Karpas-422 (cell line): ENCODE measurements at regions not wholly inside any gene's neighbourhood (a gene's known extent, or its start where the extent isn't known, plus 50 kb on each side); places are given as distances from the start of the nearest gene placed in this dataset.

Experiments
- DNase-seq: peaks from one replicate; pipeline ENCODE4 v3.0.0-alpha.2; 2015
- H2AFZ ChIP-seq: fragments of 200-600 bp; sonication (generic); 2 replicates; pipeline ENCODE4 v1.6.1; 2014; ENCODE audit warnings: antibody characterized with exemption, low read length, mixed read lengths
- H3K27ac ChIP-seq: fragments of 200-600 bp; sonication (generic); 2 replicates; pipeline ENCODE4 v1.5.1; 2014; ENCODE audit warnings: mild to moderate bottlenecking, low read length, moderate library complexity
- H3K27me3 ChIP-seq: fragments of 200-600 bp; sonication (generic); 2 replicates; pipeline ENCODE4 v1.6.1; 2014; ENCODE audit warnings: low read length, mixed read lengths
- H3K36me3 ChIP-seq: fragments of 200-600 bp; sonication (generic); 2 replicates; pipeline ENCODE4 v1.6.1; 2014; ENCODE audit warnings: low read length, mixed read lengths; ENCODE audit not compliant: insufficient read depth
- H3K4me1 ChIP-seq: fragments of 200-600 bp; sonication (generic); 2 replicates; pipeline ENCODE4 v1.6.1; 2014; ENCODE audit warnings: mild to moderate bottlenecking, low read length, mixed read lengths
- H3K4me2 ChIP-seq: fragments of 200-600 bp; sonication (generic); 2 replicates; pipeline ENCODE4 v1.6.1; 2014; ENCODE audit warnings: low read length, low read depth, mild to moderate bottlenecking; ENCODE audit not compliant: poor library complexity, severe bottlenecking
- H3K4me3 ChIP-seq: fragments of 200-600 bp; sonication (generic); 2 replicates; pipeline ENCODE4 v1.5.1; 2014; ENCODE audit warnings: mild to moderate bottlenecking, antibody characterized with exemption, low read length, mixed read lengths
- H3K79me2 ChIP-seq: fragments of 200-600 bp; sonication (generic); 2 replicates; pipeline ENCODE4 v1.6.1; 2014; ENCODE audit warnings: mild to moderate bottlenecking, low read length, mixed read lengths
- H3K9ac ChIP-seq: fragments of 200-600 bp; sonication (generic); 2 replicates; pipeline ENCODE4 v1.6.0; 2014; ENCODE audit warnings: low read length
- H3K9me2 ChIP-seq: fragments of 200-600 bp; sonication (generic), shearing (Covaris generic); replicated peaks from 2 replicates; pipeline ENCODE4 v1.6.0; 2014; ENCODE audit warnings: mild to moderate bottlenecking, low read length, moderate library complexity; ENCODE audit not compliant: insufficient read depth
- H3K9me3 ChIP-seq: fragments of 300-700, 200-600 bp; sonication (generic); 2 replicates; pipeline ENCODE4 v1.6.1; 2014; ENCODE audit warnings: low read length, mixed read lengths
- H4K20me1 ChIP-seq: fragments of 200-600 bp; sonication (generic); 2 replicates; pipeline ENCODE4 v1.6.1; 2014; ENCODE audit warnings: mild to moderate bottlenecking, antibody characterized with exemption, low read length, low read depth; ENCODE audit not compliant: insufficient read depth

GRCh38 chr7:156026076-156026600 lies 213.9 kb upstream of the SHH start:
- no peaks in the 10 kb centered on the region for H3K79me2 ChIP-seq

GRCh38 chr7:156025675-156026074 lies 213.4 kb upstream of the SHH start:
- Histone ChIP-seq H2AFZ (no peak overlapping the region), H3K4me1 (peaks cover 5% of the 10 kb centered on the region), H3K36me3 (no peaks in the 10 kb centered on the region), H3K27ac (no peak overlapping the region), H3K9me2 (no peaks in the 10 kb centered on the region), H3K79me2 (no peaks in the 10 kb centered on the region), H3K9me3 (no peaks in the 10 kb centered on the region), H3K27me3 (no peaks in the 10 kb centered on the region), H3K4me3 (no peak overlapping the region), H4K20me1 (no peaks in the 10 kb centered on the region), H3K9ac (no peak overlapping the region), H3K4me2 (no peak overlapping the region)
- no peak for DNase-seq

More at GRCh38 chr7:156026076-156026600, 213.9 kb upstream of the SHH start:
- Histone ChIP-seq H3K27me3 (no peaks in the 10 kb centered on the region), H4K20me1 (no peaks in the 10 kb centered on the region), H3K4me3 (no peak overlapping the region), H3K9ac (no peak overlapping the region), H2AFZ (no peak overlapping the region), H3K36me3 (no peaks in the 10 kb centered on the region), H3K9me3 (no peaks in the 10 kb centered on the region), H3K9me2 (no peaks in the 10 kb centered on the region), H3K27ac (no peak overlapping the region), H3K4me1 (peaks cover 8% of the 10 kb centered on the region), H3K4me2 (no peak overlapping the region)
- DNase-seq, result no peak

GRCh38 chr7:156024201-156024600 lies 211.9 kb upstream of the SHH start:
- H3K36me3 ChIP-seq, result no peaks in the 10 kb centered on the region
- H3K9me2 ChIP-seq, result no peaks in the 10 kb centered on the region
- no peak for DNase-seq
- no peak overlapping the region for H2AFZ ChIP-seq
- no peak overlapping the region for H3K9ac ChIP-seq
- no peak overlapping the region for H3K27ac ChIP-seq
- no peak overlapping the region for H3K4me2 ChIP-seq
- no peaks in the 10 kb centered on the region for H4K20me1 ChIP-seq
- H3K27me3 ChIP-seq, result no peaks in the 10 kb centered on the region
- H3K9me3 ChIP-seq, result no peaks in the 10 kb centered on the region
- H3K4me1 ChIP-seq, result no peaks in the 10 kb centered on the region
- no peak overlapping the region for H3K4me3 ChIP-seq
- H3K79me2 ChIP-seq, result no peaks in the 10 kb centered on the region

GRCh38 chr7:156022483-156023459 lies 210.5 kb upstream of the SHH start:
- no peaks in the 10 kb centered on the region for H3K79me2 ChIP-seq
- H3K9ac ChIP-seq, result no peak overlapping the region
- H3K9me2 ChIP-seq, result no peaks in the 10 kb centered on the region
- H3K4me2 ChIP-seq, result no peak overlapping the region
- H2AFZ ChIP-seq, result no peak overlapping the region
- no peak for DNase-seq
- no peaks in the 10 kb centered on the region for H3K36me3 ChIP-seq
- no peaks in the 10 kb centered on the region for H4K20me1 ChIP-seq
- no peaks in the 10 kb centered on the region for H3K4me1 ChIP-seq
- H3K9me3 ChIP-seq, result no peaks in the 10 kb centered on the region
- H3K4me3 ChIP-seq, result no peak overlapping the region
- H3K27ac ChIP-seq, result no peak overlapping the region
- H3K27me3 ChIP-seq, result no peaks in the 10 kb centered on the region

GRCh38 chr7:156021471-156021870 lies 209.2 kb upstream of the SHH start:
- Histone ChIP-seq H3K4me1 (no peaks in the 10 kb centered on the region), H3K27me3 (no peaks in the 10 kb centered on the region)

GRCh38 chr7:156020566-156020965 lies 208.3 kb upstream of the SHH start:
- Histone ChIP-seq H3K4me3 (no peak overlapping the region), H3K27ac (no peak overlapping the region), H3K9me2 (no peaks in the 10 kb centered on the region), H3K79me2 (no peaks in the 10 kb centered on the region), H3K27me3 (no peaks in the 10 kb centered on the region), H3K9me3 (no peaks in the 10 kb centered on the region), H3K4me2 (no peak overlapping the region), H4K20me1 (no peaks in the 10 kb centered on the region), H3K36me3 (no peaks in the 10 kb centered on the region), H3K9ac (no peak overlapping the region), H2AFZ (no peak overlapping the region), H3K4me1 (no peaks in the 10 kb centered on the region)
- DNase-seq, result no peak

More at GRCh38 chr7:156021471-156021870, 209.2 kb upstream of the SHH start:
- Histone ChIP-seq H3K27ac (no peak overlapping the region), H3K9ac (no peak overlapping the region), H3K9me2 (no peaks in the 10 kb centered on the region), H2AFZ (no peak overlapping the region), H3K36me3 (no peaks in the 10 kb centered on the region), H3K4me2 (no peak overlapping the region), H3K79me2 (no peaks in the 10 kb centered on the region), H3K4me3 (no peak overlapping the region), H3K9me3 (no peaks in the 10 kb centered on the region), H4K20me1 (no peaks in the 10 kb centered on the region)
- no peak for DNase-seq

- Histone ChIP-seq H3K9me3 (no peaks in the 10 kb centered on the region), H4K20me1 (no peaks in the 10 kb centered on the region), H3K4me3 (no peak overlapping the region), H3K27ac (no peak overlapping the region), H3K79me2 (no peaks in the 10 kb centered on the region), H3K27me3 (no peaks in the 10 kb centered on the region), H3K4me2 (no peak overlapping the region), H2AFZ (no peak overlapping the region), H3K9me2 (no peaks in the 10 kb centered on the region), H3K9ac (no peak overlapping the region), H3K4me1 (no peaks in the 10 kb centered on the region), H3K36me3 (no peaks in the 10 kb centered on the region)
- no peak for DNase-seq
Observed at GRCh38 chr7:156019776-156020565, 207.7 kb upstream of the SHH start.

- no peaks in the 10 kb centered on the region for H3K4me1 ChIP-seq
- no peaks in the 10 kb centered on the region for H3K36me3 ChIP-seq
- H3K27me3 ChIP-seq, result no peaks in the 10 kb centered on the region
- no peaks in the 10 kb centered on the region for H3K9me3 ChIP-seq
- no peak overlapping the region for H3K9ac ChIP-seq
- no peak overlapping the region for H3K4me2 ChIP-seq
- no peaks in the 10 kb centered on the region for H3K79me2 ChIP-seq
- no peak for DNase-seq
- H3K4me3 ChIP-seq, result no peak overlapping the region
- no peaks in the 10 kb centered on the region for H3K9me2 ChIP-seq
- H2AFZ ChIP-seq, result no peak overlapping the region
- H4K20me1 ChIP-seq, result no peaks in the 10 kb centered on the region
- no peak overlapping the region for H3K27ac ChIP-seq
Observed at GRCh38 chr7:156019308-156019707, 207.0 kb upstream of the SHH start.
